GM12872 (cell line): ENCODE measurements at regions not wholly inside any gene's neighbourhood (a gene's known extent, or its start where the extent isn't known, plus 50 kb on each side); places are given as distances from the start of the nearest gene placed in this dataset.

Experiments used
- CTCF ChIP-seq: IDR thresholded peaks from 3 replicates; pipeline ENCODE4 v1.5.1; 2011; ENCODE audit warnings: low read depth, mild to moderate bottlenecking, low read length, moderate library complexity; ENCODE audit not compliant: insufficient read depth

DNA sequence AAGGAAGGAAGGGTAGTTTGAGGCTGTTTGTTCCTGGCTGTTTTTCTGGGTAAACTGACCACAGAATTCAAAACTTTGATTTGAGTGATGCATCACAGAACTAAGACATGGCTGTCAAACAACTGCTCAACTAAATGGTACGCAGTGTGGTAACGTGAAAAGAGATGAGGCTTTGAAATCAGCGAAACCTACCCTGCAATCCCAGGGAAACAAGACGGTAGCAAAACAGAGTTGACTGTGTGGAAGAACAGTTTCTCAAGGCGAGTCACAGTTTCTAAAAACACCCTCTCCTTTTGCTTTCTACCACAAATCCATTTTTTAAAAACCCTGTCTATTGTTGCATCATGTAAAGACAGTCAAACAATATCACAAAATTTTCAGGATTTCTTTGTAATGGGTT is 156.0 kb upstream of the MAF start:
- TF ChIP-seq CTCF, result no peak

DNA sequence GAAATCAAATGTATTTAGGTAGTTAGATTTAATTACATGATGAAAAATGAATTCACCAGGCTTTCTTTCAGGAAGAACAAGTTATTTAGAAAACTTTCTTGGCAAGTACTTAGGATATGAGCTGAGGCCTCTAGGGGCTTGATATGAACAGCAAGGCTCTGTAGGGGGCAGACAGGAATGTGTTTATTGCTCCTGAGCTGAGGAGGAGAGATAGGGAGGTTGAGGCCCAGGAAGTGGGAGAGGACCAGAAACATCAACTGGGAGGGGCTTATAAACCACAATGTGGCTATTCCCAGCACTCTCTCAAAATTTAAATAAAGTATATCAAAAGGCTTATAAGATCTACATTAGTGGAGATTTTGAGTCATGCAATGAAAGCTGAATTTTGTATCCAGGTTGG is 154.0 kb upstream of the MAF start:
- TF ChIP-seq CTCF, result no peak

DNA sequence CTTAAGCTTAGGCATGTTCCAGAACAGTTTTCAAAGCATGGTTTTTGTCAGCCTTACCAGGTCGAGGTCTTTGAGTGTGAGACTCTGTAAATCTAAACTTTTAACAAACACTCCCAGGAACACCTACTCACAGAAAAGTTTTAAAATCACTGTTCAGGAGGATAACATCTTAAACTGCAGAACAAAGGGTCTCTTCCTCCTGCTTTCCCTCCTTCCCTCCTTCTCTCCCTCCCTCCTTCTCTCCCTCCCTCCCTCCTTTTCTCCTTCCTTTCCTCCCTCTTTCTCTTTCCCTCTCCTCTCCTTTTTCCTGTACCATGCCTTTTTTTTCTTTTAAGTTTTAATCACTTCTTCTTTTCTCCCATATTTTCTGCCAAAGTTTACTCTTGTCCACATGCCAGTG is 153.5 kb upstream of the MAF start:
- no peak for TF ChIP-seq CTCF

DNA sequence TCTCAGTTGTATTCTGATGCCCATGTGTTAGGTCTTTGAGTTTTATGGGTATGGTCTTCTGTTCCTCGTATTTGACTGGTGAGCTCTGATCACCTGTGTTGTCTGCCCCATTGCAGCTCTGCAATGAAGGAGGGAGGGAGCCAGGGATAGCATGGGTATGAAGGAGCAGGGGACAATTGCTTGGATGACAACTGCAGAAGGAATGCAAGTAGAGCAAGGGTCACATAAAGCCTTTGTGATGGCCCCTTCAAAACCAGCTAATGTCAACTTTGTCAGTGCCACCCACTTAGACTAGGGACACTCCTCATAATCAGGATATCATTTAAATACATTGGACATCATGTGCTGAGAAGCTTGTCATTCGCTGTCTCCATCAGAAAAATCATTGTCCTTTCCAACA is 152.7 kb upstream of the MAF start:
- TF ChIP-seq CTCF, result no peak

DNA sequence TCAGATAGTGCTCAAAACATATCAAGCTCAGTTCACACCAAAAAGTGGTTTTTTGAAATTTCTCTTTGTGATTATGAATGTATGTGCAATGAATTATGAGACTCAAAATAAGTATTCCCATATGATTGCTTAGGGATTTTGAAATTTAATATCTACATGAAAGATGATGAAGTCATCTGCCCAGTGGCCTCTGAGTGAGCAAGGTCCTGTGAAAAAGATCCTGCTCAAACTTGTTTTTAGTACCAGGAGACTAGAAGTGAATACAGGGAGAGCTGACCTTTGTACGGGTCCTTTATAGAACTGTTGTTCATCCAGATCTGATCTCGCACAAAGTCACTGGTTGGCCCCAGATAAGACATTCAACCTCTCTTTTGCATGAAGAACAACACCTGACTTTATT is 151.9 kb upstream of the MAF start:
- no peak for TF ChIP-seq CTCF

DNA sequence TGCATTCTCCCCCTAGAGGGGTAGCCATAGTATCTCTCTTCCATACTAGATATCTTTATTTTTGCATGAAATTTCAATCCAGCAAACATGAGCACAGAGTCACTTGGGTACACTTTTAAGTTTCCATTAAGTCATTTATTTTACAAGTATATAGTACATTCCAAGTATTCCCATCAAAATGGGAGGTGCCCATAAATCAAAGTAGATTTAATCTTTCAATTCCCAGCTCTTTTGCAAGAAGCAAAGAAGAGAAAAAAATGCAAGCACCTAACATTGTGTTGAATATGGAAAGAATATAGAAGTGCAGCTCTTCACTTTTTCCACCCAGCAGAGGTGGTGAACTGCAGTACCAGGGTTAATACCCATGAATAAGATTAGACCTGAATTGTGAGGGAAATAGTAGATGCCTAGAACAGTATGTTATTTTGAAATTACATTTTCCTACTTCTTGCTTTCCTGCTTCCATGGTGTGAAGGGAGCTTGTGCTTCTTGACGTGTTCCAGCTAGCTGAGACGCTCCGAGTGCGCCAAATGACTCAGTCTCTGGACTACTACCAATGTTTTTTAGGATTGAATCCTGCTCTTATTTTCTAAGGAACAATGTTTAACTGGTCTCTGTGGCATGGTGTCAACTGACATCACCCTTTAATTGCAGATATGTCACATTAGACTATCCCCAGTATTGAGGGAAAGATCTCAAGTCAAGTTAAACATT is 151.1 kb upstream of the MAF start:
- TF ChIP-seq CTCF, result no peak

DNA sequence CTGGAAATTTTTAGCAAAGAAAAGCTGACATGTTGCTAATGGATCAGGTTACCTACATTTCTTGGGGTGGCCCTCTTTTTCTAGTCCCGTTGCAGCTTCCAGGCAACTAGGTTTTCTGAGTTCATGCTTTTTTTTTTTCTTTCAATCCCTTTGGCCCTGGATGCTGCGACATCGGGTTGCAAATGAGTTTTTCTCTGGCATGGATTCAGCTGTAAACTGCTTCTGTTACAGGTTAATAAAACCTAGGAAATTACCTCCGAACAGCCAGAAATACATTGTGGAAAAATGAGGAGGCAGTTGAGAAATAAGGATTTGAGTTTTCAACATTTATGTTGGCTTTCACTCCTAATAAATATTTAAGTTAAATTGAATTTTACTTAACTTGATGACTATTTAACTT is 149.8 kb upstream of the MAF start:
- TF ChIP-seq CTCF, result no peak

DNA sequence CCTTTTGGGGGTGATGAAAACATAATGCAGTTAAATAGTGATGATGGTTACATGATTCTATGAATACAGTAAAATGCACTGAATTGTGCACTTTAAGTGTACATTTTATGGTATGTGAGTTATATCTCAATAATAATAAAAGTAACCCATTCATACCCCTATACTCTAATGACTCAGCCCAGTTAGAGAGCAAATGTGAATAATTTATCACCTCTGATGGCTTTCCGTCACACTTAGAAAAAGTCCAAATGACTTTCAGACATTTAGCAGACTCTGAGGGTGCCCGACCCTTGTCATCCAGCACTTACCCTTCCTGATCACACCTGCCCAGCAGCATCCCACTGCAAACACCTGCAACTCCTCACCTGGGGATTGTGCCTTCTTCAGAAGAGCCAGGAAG is 148.1 kb upstream of the MAF start:
- no peak for TF ChIP-seq CTCF
